ENCODE measurements at regions not wholly inside any gene's neighbourhood (a gene's known extent, or its start where the extent isn't known, plus 50 kb on each side); places are given as distances from the start of the nearest gene placed in this dataset.
"Not testable (repeated sequence)": the region's sequence is repeated elsewhere in the genome, so short reads cannot be mapped to it uniquely, and the experiment has no call there.

DNA sequence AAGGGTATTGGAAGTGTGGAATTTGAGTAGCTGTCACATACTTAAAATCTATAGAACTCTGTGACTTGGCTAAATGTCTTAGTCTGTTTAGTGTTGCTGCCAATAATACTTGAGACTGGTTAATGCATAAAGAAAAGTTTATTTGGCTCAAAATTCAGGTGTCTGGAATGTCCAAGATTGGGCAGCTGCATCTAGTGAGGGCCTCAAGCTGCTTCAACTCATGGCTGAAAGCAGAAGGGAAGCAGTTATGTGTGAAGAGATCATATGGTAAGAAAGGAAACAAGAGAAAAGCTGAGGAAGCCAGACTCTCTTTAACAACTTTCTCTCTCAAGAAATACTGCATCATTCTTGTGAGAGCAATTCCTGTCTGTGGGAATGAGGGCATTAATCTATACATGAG, 1043.3 kb upstream of the CDH6 start:
- no peak for DNase-seq (ENCODE audit: low read depth)

DNA sequence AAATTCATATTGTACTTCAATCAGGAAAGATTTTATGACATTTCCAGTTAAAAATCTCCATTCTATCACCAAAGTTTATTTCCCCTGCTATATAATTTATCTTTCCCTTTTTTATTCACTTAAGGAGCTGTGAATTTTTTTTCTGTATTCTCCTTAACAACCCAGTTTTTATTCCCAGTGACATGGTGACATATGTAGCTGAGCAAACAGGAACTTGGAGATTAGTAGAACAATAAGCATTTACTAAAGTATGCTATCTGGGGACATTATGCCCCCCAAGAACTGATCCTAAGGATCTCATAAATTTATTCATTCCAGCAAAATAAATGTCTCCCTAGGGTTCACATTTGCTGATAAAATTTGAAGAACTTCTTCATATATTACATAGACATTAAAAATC, 1044.0 kb upstream of the CDH6 start:
- DNase-seq (ENCODE audit: low read depth) = no peak

DNA sequence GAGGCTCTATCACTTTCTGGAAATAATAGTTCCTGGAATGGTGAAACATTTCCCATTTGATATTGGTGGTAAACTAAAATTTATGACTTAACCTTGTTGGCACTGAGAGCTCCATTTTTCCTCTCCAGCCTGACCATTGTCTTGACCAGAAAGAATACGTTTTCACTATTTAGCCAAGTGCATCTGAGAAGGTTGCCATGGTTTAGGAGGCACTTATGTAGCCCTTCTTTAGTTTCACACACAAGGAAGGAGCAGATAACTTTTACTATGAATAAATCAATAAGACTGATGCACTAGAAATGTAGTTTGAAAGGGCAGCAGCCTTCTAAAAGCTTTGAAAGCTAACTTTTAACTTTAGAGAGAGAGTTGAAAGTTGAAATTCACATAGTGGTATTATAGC, 1045.5 kb upstream of the CDH6 start:
- no peak for DNase-seq (ENCODE audit: low read depth)

DNA sequence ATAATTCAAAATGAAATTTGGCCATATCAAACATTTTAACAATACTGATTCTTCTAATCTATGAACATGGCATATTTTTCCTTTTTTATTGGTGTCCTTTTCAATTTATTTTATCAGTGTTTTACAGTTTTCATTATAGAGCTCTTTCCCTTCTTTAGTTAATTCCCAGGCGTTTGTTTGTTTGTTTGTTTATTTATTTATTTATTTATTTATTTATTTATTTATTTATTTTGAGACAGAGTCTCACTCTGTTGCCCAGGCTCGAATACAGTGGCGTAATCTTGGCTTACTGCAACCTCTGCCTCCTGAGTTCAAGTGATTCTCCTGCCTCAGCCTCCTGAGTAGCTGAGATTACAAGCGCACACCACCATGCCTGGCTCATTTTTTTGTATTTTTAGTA, 1049.4 kb upstream of the CDH6 start:
- not testable (repeated sequence) for DNase-seq (ENCODE audit: low read depth)

DNA sequence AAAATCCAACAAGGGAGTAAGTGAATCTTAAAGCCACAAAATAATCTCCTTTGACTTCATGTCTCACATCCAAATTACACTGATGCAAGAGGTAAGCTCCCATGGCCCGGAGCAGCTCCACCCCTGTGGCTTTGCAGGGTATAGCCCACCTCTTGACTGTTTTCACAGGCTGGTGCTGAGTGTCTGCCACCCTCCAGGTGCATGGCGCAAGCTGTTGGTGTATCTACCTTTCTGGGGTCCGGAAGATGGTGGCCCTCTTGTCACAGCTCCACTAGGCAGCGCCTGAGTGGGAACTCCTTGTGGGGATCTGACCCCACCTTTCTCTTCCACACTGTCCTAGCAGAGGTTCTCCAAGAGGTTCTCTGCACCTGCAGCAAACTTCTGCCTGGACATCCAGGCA, 1051.1 kb upstream of the CDH6 start:
- DNase-seq (ENCODE audit: low read depth) = no peak

DNA sequence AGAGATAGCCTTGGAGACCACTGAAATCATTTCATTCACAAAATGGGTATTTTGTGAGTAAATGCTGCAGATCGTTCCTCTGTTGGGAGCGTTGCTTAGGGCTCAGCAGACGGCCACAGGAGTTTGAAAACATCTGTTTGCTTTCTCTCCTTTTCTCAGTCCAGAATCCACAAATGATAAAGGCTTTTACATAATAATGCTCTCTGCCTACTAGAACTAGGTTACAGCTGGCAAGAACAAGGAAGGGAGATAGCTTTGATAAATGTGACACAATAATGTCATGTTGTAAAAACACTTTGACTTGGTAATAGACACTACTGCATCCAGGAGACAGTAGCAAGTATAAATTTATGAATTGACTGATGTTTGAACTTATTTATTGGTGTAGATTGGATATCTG, 1072.4 kb upstream of the CDH6 start:
- no peak for DNase-seq (ENCODE audit: low read depth)

DNA sequence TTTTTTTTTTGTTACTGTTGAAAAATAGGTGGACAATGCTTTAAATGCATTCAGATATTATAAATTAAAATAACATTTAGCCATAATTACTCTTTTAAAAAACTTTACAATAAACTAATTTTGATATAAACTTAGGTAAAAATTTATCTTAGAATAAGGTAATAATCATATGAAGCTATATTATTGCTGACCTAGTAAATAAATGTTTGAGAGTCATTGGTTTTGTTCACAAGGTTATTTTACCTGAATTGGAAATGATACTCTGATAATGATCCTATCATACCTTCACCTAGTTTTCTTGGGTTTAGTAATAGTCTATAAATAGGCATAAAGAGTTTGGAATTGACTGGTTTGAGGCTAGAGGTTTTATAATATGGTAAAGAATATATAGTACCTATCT, 1076.4 kb upstream of the CDH6 start:
- no peak for DNase-seq (ENCODE audit: low read depth)

DNA sequence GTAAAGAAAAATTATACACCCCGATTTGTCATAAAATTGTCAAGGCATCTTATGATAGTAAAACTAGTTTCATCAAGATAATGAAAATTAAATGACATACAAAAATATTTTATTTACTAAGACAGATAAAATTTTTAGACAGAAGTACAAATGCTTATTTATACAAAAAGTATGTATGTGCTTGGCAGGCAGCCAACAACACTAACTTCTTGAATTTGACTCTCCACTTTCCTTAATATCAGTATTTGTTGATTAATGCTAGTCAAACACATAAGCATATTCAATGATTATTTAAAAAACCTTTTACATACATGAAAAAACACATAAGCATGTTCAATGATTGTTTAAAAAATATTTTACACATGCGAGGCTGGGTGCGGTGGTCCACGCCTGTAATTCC, 1079.9 kb upstream of the CDH6 start:
- DNase-seq (ENCODE audit: low read depth) = peak; percentile 24

DNA sequence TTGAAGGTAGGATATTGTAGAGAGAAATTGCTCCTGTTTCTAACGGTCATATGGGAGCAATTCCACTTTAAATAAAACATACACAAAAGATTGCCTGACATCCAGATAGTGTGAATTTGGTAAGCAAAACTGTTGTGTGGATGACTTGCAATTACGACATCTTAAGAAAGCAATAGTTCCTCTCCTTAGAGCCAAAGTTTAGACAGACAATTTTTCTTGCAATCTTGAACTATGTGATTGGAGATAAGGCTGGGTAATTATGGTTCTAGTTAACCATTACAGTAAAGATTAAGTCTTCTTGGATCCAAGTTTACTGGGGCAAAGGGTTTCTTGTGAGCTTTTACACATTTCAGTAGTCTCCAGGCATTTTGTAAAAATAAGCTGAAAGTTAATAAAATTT, 1080.6 kb upstream of the CDH6 start:
- no peak for DNase-seq (ENCODE audit: low read depth)

DNA sequence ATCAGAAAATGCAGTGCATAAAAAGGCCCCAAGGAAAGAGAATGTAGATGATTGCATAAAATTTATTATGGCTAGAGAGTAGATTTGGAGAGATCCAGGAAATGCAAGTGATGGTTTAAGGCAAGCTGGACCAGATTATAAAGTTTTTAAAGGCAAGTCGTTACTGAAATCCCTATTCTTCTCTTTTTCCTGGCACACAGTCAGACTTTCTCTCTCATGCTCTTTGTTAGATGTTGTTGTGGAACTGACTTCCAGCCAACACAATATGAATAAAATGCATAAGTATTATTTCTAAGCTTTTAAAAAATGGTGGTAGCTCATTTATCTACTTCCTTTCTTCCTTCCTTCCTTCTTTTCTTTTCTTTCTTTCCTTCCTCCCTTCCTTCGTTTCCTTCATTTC, 1085.4 kb upstream of the CDH6 start:
- no peak for DNase-seq (ENCODE audit: low read depth)

DNA sequence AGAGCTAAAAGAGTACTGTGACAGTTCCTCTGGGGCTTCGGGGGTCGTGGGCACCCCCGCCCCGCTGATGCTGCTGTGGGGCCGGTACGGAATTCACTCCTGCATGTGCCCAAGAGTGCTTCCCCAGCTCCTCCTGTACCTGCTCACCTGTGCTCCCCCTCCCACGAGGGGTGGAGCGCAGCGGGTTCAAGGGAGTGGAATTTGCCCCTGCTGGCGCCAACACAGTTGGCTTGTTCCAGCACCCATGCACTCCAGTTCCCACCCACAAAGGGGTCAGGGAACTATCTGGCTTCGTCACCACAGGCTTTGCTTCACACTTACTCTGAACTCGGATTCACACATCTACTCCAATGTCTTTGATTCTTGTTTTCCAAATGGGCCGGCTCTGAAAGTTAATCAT, 1086.9 kb upstream of the CDH6 start:
- no peak for DNase-seq (ENCODE audit: low read depth)

DNA sequence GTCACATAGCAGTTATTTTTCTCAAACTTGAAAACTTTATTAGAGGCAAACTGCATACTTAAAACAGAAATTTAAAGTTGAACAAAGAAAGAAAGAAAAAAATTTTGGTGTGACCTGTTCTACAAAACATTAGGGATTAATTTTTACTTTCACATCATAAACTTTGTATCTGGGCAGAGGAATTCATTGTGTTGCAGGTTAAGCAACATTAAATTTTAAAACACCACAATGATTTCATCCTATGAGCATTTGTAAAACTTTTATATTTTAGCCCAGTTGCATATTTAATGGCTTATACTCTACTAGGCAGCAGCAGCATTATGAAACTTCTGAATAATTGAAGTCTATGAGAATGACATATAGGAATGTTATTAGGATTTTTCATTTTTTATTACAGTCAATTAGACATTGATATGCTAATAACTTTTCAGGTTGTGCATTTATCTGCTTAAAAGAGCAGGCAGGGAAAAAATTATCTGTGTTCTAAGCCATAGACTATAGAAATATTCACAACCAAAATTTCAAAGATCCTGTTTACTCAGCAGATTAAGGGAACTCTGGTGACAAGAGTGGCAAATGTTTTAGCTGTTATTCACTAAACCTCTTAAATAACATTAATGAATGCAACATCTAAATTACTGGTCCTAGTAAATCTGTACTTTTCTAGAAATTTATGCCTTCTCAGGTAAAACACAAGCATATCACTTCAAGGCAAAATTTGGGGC, 1088.5 kb upstream of the CDH6 start:
- DNase-seq (ENCODE audit: low read depth) = no peak

DNA sequence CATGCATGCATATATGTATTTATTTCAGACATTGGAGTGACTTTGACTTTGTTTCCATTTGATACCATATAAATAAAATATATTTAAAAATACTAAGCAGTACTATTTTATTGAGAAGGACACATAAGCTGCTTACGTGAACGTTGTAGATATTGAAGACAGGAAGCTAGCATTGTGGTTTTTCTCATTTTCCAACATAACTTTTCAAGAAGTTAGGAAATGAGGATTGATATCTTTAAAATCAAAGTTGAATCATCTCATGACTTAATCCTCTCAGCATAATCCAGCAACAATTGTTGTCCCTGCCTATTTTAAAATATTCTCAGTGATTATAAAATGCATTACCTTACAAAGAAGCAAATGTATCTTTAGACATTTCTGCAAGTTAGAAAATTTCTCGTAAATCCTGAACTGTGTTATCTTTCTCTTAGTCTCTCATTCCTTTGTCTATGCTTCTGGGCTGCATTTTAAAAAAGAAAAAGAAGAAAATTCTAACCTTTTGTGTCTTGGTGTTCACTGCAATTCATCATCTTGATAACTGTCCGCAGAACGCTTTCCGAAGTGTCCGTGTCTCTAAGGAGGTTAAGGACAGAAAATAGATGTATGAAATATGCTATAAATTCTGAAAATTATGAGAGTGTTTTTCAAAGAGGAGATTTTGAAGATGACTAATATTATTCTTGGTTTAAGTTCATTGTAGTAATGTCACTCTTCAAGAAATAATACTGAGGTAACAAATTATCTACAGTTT, 1089.9 kb upstream of the CDH6 start:
- peak; percentile 12 for DNase-seq (ENCODE audit: low read depth)

DNA sequence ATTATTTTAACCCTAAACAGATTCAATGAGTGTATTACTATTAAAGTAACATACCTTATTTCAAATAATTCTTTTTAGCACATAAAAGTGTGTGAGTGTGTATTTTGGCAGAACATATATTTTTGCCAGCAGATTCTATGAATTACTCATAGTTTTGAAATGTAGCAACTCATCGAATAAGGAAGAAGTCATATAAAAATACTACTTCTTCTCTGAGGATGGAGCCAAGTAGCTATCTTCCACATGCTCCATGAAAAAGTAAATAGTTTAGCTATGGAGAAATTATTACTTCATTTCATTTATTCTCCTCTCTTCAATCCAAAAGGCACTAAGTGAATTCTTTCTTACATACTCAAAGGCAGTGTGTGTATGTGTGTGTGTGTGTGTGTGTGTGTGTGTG, 1090.4 kb upstream of the CDH6 start:
- peak; percentile 36 for DNase-seq (ENCODE audit: low read depth)

DNA sequence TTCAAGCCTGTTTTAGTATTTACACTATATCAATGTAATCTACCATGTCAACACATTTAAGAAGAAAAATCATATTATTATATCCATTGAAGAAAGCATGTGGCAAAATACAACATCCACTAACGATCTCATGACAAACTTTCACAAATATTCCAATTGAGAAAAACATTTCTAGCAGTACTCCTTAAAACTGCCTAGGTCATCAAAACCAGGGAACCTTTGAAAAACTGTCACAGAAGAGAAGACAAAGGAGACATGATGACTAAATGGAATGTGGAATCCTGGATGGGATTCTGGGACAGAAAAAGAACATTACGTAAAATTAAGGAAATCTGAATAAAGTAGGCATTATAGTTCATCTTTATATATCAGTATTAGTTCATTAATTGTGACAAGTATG, 1091.3 kb upstream of the CDH6 start:
- DNase-seq (ENCODE audit: low read depth) = peak; percentile 19

DNA sequence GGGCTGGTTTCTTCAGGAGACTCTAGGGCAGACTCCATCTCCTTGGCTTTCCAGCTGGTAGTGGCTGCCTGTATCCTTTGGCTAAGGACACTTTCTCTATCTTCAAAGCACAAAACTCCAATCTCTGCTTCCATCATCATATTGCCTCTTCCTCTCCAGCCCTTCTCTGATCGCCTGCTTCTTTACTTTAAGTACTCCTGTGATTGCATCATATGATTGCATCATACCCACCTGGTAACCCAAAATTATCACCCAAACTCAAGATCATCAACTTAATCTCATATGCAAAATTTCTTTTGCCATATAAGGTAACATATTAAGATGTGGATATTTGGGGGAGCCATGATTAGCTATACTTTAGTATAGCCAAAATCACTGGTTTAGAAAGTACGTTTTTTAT, 1092.6 kb upstream of the CDH6 start:
- DNase-seq (ENCODE audit: low read depth) = no peak

DNA sequence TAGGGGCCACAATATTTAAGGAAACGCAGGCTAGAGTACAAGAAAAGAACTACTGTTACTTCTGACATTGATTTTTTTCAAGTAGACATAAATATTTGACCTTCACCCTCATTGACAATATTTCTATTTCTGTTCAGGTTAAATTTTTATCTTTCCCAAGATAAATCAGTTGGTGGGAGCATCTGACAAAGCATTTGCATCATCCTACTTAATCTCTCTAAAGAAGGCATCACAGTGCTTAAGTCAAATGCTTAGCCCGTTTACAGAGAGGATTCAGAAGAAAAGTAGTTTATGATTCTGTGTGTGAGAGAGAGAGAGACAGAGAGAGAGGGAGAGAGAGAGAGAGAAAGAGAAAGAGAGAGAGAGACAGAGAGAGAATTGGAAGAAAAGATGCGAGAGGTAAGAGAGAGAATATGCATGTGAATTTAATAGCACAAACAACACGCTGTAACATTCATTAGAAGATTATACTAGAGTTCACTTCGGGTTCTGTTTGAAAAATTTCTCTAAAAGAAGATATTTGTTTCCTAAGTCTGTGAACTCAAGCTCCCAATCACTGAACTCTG, 1093.3 kb upstream of the CDH6 start:
- no peak for DNase-seq (ENCODE audit: low read depth)

DNA sequence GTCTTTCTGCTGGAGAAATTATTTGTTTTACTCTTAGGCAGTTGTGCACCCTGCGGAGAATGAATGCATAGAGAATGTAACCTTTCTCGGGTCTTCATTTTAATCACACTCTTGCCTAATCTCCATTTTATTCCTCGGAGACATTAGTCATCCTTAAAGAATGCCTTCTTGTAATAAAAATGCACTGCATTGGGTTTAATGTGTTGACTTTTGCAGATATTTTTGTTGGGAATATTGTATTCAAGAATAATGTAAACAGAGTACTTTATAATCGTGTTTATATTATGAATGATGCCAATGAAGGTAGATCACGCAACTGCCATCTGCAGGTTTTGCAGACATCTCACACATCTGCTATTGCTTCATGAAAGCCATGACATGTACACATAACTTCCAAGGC, 1093.9 kb upstream of the CDH6 start:
- DNase-seq (ENCODE audit: low read depth) = peak; percentile 45

DNA sequence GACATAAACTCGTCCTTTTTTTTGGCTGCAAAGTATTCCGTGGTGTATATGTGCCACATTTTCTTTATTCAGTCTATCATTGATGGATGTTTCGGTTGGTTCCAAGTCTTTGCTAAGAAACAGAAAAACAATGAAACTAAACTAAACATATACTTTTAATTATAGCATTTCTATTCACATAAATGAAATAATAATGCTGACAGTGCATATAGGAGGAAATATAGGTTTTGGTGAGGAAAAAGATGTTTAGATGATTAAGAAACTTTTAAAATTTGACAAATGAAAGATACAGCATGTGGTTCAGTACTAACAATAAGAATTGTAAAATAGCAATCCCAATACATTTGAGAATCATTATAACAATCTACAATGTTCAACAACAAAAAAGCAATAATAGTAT, 1094.5 kb upstream of the CDH6 start:
- DNase-seq (ENCODE audit: low read depth) = no peak

DNA sequence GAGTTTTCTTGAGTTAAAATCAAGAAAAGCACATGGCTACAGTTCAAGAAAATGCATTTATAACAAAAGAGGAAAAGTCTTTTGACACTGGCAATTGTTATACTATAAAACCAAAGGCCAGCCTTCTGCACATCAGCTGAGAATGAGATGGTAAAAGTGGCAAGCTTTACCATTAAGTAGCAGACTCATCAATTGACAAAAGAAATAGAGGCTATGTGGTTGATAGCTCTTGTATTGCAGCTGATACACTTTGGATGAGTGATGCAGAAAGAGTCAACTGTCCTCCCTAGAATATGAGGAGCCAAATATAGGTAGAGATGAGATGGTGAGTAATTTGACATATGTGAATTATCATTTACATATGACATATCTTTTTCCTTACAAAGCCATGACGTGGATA, 1100.9 kb upstream of the CDH6 start:
- no peak for DNase-seq (ENCODE audit: low read depth)

DNA sequence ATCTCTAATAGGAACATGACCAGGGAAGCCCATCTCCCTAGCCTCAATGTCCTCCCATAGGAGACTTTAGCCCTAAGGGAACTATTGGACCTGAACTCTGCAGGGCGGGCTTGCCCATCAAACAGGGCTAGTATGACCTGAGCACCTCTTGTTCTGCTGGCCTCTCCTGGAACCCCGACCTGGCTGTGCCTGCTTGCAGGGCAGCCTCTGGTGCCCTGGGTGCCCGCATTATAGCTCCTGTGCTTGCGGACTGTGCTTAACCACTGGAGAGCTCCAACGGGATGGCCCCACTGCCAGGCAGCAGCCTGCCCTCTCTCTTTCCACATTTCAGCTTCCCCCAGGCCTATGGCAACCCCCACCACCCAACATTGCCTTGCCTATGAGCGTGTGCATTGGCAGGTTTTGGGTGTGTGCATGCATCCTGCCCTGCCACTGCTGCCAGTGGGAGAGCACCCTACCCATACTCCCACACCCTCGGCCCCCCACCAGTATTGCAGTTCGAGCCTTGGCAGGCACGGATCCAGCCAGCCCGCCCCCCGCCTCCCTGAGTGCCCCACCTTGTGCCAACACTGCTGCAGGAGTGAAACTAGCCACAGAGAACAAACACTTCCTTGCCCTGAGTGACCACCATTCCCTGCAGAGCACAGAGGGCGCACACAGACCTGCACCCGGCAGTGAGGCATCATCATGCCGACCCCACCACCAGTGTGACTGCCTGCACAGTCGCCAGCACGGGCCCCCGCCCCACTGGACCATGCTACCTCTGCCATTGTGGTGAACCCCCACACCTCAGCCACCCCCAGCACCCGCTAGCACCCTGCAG, 1123.8 kb upstream of the CDH6 start:
- DNase-seq (ENCODE audit: low read depth) = no peak

DNA sequence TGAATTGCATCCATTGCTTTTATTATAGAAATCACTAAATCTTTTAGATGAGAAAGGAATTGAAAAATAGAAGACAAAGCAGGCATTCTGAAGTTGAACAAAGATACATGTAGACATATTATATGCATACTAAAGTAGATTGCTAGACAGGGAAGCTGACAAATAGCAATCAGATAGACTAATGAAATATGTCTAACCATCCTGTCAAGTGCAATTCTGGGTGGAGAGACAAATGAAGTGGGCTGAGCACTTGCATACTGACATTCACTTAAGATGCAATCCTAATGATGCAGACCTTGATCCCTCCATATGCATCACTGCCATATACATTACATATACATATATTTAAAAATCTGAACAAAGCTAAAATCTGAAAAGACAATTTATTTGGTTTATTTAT, 1130.0 kb upstream of the CDH6 start:
- no peak for DNase-seq (ENCODE audit: low read depth)

DNA sequence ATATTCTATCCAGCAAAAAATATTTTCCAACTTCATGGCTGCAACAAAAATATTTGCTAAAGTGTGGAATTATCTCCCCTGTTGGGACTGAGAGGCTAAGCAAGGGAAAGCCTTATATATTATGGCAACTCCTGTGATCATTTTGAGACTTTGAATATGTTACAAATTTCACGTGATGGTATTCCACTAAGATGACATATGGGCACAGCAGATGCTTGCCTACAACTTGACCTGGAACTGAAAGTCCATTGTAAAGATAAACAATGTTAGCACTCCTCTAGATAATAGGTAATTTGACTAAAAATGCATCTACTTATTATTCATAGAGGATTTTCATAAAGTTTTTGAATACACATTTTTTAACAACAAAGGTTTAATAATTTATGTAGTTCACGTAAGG, 1141.5 kb upstream of the CDH6 start:
- DNase-seq (ENCODE audit: low read depth) = no peak
